GM12864 (cell line): ENCODE measurements at regions not wholly inside any gene's neighbourhood (a gene's known extent, or its start where the extent isn't known, plus 50 kb on each side); places are given as distances from the start of the nearest gene placed in this dataset.

Experiments
- DNase-seq: peaks from one replicate; pipeline ENCODE4 v3.0.0-alpha.2; 2011; ENCODE audit warnings: low read depth
- H3K4me3 ChIP-seq: 2 replicates; pipeline ENCODE4 v1.5.1; 2011; ENCODE audit warnings: mild to moderate bottlenecking, low read depth, low read length, control low read depth
- CTCF ChIP-seq: IDR thresholded peaks from 2 replicates; pipeline ENCODE4 v1.5.1; 2011; ENCODE audit warnings: low read depth, mild to moderate bottlenecking, moderate library complexity, low read length, control low read depth, inconsistent platforms; ENCODE audit errors: missing control alignments

GRCh38 chr11:95404370-95404769 lies 173.4 kb upstream of the SESN3 start:
- no peak overlapping the region for H3K4me3 ChIP-seq
- no peak for DNase-seq
- TF ChIP-seq CTCF, result no peak

- H3K4me3 ChIP-seq, result no peak overlapping the region
- DNase-seq, result no peak
- no peak for TF ChIP-seq CTCF
Measured at GRCh38 chr11:95398437-95399112, 167.6 kb upstream of the SESN3 start.

DNA sequence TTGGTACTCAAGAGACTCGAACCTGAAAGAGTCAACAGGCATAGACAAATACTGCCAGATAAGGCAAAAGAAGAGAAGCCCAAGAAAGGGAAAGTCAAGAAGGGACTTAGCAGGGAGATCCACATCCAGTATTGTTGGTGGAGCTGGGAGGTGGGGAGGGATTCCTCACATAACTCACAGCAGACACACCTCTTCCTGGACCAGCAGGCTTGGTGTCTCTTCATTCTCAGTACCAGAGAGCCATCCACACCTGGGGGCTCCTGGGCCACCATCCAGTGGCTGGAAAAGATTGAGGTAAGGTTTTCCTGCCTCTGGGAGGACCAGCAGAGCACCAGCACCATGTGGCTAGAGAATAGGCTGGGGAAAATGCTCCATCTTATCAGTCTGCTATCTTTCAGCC lies 161.6 kb upstream of the SESN3 start:
- DNase-seq, result no peak
- no peak for TF ChIP-seq CTCF
- no peak overlapping the region for H3K4me3 ChIP-seq

GRCh38 chr11:95389427-95389826 lies 158.4 kb upstream of the SESN3 start:
- TF ChIP-seq CTCF, result no peak
- no peak for DNase-seq
- no peak overlapping the region for H3K4me3 ChIP-seq

- TF ChIP-seq CTCF, result no peak
- no peak overlapping the region for H3K4me3 ChIP-seq
- no peak for DNase-seq
Measured at GRCh38 chr11:95388086-95388485, 157.1 kb upstream of the SESN3 start.

GRCh38 chr11:95387325-95387724 lies 156.3 kb upstream of the SESN3 start:
- no peak for DNase-seq
- no peak overlapping the region for H3K4me3 ChIP-seq
- TF ChIP-seq CTCF, result no peak

GRCh38 chr11:95385577-95385976 lies 154.6 kb upstream of the SESN3 start:
- no peak overlapping the region for H3K4me3 ChIP-seq
- TF ChIP-seq CTCF, result no peak
- no peak for DNase-seq
